ENCODE measurements at regions not wholly inside any gene's neighbourhood (a gene's known extent, or its start where the extent isn't known, plus 50 kb on each side); places are given as distances from the start of the nearest gene placed in this dataset.
"Not testable (repeated sequence)": the region's sequence is repeated elsewhere in the genome, so short reads cannot be mapped to it uniquely, and the experiment has no call there.

- no peak for DNase-seq (ENCODE audit: low spot score)
Measured at GRCh38 chr16:50497592-50497991, 50.6 kb upstream of the NKD1 start.

- no peak for DNase-seq (ENCODE audit: low spot score)
Measured at GRCh38 chr16:50496990-50497389, 51.2 kb upstream of the NKD1 start.

GRCh38 chr16:50495673-50496072 is 52.5 kb upstream of the NKD1 start:
- no peak for DNase-seq (ENCODE audit: low spot score)

- no peak for DNase-seq (ENCODE audit: low spot score)
Measured at GRCh38 chr16:50494501-50495491, 53.4 kb upstream of the NKD1 start.

- DNase-seq (ENCODE audit: low spot score): no peak
Measured at GRCh38 chr16:50491516-50491915, 56.7 kb upstream of the NKD1 start.

GRCh38 chr16:50490828-50491227 is 57.4 kb upstream of the NKD1 start:
- DNase-seq (ENCODE audit: low spot score): no peak

GRCh38 chr16:50489182-50489581 is 59.0 kb upstream of the NKD1 start:
- DNase-seq (ENCODE audit: low spot score): no peak

- no peak for DNase-seq (ENCODE audit: low spot score)
Measured at GRCh38 chr16:50487528-50487927, 60.7 kb upstream of the NKD1 start.

GRCh38 chr16:50486162-50486561 is 62.0 kb upstream of the NKD1 start:
- DNase-seq (ENCODE audit: low spot score): not testable (repeated sequence)

- no peak for DNase-seq (ENCODE audit: low spot score)
Measured at GRCh38 chr16:50485232-50485631, 63.0 kb upstream of the NKD1 start.

- no peak for DNase-seq (ENCODE audit: low spot score)
Measured at GRCh38 chr16:50482271-50482670, 65.9 kb upstream of the NKD1 start.

- no peak for DNase-seq (ENCODE audit: low spot score)
Measured at GRCh38 chr16:50480206-50480605, 68.0 kb upstream of the NKD1 start.

GRCh38 chr16:50479771-50480170 is 68.4 kb upstream of the NKD1 start:
- DNase-seq (ENCODE audit: low spot score): no peak

GRCh38 chr16:50478773-50479149 is 69.4 kb upstream of the NKD1 start:
- DNase-seq (ENCODE audit: low spot score): no peak

GRCh38 chr16:50478075-50478772 is 70.0 kb upstream of the NKD1 start:
- no peak for DNase-seq (ENCODE audit: low spot score)

GRCh38 chr16:50476486-50477255 is 71.5 kb upstream of the NKD1 start:
- DNase-seq (ENCODE audit: low spot score): no peak

GRCh38 chr16:50475170-50475569 is 73.0 kb upstream of the NKD1 start:
- no peak for DNase-seq (ENCODE audit: low spot score)

- no peak for DNase-seq (ENCODE audit: low spot score)
Measured at GRCh38 chr16:50474138-50474537, 74.1 kb upstream of the NKD1 start.

- DNase-seq (ENCODE audit: low spot score): no peak
Measured at GRCh38 chr16:50473356-50473945, 74.7 kb upstream of the NKD1 start.

- no peak for DNase-seq (ENCODE audit: low spot score)
Measured at GRCh38 chr16:50472472-50472871, 75.7 kb upstream of the NKD1 start.

- no peak for DNase-seq (ENCODE audit: low spot score)
Measured at GRCh38 chr16:50470687-50471086, 77.5 kb upstream of the NKD1 start.

GRCh38 chr16:50469744-50470321 is 78.4 kb upstream of the NKD1 start:
- DNase-seq (ENCODE audit: low spot score): no peak

Data from HuH-7.5 (cell line).